ENCODE measurements at regions not wholly inside any gene's neighbourhood (a gene's known extent, or its start where the extent isn't known, plus 50 kb on each side); places are given as distances from the start of the nearest gene placed in this dataset.

GRCh38 chr6:98581705-98582104 lies 252.7 kb upstream of the POU3F2 start:
- no peak for DNase-seq

GRCh38 chr6:98583506-98583905 lies 250.9 kb upstream of the POU3F2 start:
- no peak for DNase-seq

DNA sequence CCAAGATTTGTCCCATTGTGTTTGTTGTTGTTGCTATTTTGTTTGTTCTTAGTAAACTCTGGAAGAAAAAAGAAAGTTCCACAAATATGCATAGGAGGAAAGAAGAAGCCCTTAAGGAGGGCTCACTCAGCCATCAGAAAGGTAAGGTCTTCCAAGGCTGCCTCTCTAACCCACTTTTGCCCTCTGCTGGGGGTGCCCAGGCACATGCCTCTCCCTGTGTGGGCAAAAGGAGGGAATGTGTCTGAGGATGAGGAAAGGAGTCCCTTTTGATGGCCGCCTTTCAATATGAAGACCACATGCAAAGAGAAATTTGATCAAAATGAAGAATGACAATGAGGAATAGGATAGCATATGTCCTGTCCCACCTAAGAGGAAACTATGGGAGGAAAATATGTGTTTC lies 248.2 kb upstream of the POU3F2 start:
- no peak for DNase-seq

DNA sequence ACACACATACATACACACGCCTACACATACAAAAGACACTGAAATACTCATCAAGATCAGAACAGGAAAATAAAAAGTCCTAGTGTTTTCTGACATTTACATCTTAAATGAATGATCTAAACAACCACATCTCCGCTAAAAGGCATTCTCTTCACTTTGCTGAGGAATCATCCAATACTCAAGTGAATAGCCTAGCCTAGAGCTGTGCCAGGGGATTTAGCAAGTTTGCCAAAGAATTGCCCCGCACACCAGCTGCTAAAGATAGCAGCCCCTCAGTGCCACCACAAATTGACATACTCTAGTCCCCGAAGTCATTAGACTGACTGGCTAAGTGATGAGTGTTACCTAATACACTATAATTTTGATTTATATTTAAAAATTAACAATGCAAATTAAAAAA lies 246.8 kb upstream of the POU3F2 start:
- DNase-seq: no peak

DNA sequence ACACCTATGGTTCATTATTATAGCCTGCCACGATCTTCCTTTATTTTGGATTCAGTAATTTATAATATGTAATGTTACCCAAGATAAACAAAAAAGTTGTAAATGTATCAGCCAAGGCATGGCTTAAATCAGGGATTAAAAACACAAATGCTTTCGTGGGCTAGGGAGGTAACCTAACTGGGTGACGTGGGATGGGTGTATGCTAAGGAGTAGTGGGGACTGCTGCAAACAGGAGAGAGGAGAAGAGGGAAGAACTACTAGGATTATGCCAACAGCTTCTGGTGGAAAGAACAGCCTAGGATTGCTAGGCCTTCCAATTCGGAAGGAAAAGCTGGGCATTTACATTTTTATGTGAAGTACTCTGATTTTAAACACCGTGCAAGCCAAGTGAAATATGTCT lies 244.8 kb upstream of the POU3F2 start:
- DNase-seq: no peak

GRCh38 chr6:98590136-98590681 lies 244.2 kb upstream of the POU3F2 start:
- no peak for DNase-seq

DNA sequence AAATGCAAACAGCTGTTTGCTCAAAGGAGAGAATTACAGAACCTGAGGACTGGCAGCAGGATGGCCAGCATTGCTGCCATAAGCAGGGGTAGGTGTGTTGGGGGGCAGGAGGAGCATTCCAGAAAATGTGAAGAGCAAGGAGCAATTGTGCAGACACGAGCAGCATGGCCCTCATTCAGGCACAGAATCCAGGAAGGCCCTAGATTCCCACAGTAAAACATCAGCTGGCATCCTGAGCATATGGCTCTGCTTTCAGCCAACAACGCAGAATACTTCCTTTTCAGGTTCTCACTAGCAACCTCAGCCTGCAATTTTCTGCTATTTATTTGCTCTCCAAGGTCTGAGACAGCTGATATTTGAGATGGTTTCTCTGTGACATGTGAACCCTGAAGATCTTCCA lies 243.4 kb upstream of the POU3F2 start:
- no peak for DNase-seq

DNA sequence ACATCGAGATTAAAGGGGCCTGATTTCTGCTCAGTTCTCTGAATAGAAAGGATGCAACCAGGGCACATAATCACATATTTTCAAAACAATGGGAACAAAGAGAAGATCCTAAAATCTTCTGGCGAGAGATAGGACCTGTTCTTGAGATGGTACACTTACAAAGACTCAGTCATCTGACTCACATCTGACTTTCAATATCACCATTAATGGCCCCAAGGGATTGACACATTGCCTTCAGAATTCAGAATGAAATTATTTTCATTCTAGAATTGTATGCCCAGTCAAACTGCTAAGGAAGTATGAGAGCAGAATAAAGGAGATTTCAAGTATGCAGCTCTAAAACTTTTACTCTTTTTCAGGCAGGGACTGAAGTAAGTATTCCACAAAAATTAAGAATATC lies 240.7 kb upstream of the POU3F2 start:
- no peak for DNase-seq

- no peak for DNase-seq
Measured at GRCh38 chr6:98601716-98602115, 232.7 kb upstream of the POU3F2 start.

DNA sequence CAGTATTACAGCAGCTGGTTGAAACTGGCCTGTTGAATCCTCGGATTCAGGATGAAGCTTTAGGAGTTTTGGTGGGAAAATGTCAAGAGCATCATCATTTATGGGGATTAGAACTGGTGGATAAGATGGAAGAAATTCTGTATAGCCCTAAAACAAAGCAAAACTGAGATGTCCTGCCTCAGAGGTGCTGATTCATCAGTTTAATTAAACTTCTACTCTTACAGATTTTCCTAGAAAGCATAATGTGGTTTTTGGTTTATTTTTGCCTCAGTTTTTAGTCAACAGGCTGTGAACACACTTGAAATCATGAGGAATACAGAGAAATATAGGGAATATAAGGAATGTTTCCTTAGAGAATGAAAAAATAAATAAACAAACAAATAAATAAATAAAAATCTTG lies 228.7 kb upstream of the POU3F2 start:
- DNase-seq: no peak

GRCh38 chr6:98627129-98627775 lies 207.1 kb upstream of the POU3F2 start:
- DNase-seq: no peak

DNA sequence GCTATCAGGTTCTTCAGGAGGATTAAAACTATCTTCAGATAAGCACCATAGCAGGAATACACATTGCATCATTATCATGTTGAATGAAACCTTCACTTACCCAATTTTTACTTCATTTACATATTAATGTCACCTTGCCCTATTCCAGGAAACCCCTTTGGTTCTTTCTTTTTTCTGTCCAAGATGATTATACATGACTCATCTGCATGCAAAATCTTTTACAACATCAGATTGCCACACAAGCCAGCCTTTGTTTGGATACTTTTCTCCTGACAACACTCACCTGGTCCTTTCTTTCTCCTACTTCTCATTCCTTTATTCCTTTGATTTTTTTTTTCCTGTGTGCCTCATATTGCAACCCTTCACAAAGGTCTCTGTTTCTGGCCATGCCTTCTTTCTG lies 200.5 kb upstream of the POU3F2 start:
- no peak for DNase-seq

DNA sequence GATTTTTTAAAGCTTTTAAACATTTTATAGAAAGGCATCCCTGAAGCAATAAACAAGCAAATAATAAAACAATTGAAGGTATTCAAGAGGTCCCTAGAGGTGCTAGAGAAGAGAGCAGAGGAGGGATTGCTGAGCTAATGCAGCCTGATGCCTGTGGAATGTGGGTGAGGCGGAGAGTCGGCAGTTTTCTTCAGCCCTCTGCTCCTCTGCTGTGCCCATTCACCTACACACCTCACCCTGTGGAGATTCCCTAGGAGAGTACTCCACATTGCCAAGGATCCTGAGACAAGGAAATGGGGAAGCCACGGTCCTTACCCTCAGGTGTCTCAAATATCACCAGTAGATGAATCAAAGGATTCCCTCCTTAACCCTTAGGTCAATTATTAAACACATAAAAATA lies 199.8 kb upstream of the POU3F2 start:
- no peak for DNase-seq

DNA sequence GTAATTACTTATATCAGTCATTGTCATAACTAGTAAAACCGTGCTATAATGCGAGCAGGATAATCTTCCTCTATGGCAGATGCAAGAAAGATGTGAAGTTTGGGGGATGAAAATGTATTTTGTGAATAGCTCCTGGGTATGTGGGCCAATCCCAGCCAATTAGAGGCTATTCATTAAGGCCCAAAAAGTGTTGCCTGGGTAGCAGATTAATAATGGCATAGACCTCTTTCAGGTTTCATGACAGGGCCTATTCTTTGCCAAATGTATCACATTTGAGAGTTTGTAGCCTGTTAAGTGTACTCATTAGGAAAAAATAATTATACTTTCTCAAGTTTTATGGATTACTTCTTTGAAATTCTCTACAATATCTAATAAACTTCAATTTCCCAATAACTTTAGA lies 199.2 kb upstream of the POU3F2 start:
- no peak for DNase-seq

DNA sequence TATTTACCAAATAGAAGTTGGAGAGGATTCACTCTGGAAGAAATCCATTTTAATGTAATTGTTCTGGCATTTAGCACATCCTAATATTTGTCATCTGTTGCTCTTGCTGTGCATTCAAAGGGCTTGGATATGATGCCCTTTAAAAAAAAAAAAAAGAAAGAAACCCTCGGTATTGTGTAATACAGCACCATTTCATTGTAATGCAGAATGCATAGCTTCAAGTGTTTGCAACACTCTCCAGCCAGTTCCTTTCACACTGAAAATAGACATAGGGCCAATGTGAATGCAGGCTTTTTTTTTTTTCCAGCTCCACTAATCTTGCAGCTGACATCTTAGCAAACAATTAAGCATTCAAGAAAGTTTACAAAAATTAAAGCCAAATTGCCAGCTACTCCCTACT lies 197.4 kb upstream of the POU3F2 start:
- no peak for DNase-seq

DNA sequence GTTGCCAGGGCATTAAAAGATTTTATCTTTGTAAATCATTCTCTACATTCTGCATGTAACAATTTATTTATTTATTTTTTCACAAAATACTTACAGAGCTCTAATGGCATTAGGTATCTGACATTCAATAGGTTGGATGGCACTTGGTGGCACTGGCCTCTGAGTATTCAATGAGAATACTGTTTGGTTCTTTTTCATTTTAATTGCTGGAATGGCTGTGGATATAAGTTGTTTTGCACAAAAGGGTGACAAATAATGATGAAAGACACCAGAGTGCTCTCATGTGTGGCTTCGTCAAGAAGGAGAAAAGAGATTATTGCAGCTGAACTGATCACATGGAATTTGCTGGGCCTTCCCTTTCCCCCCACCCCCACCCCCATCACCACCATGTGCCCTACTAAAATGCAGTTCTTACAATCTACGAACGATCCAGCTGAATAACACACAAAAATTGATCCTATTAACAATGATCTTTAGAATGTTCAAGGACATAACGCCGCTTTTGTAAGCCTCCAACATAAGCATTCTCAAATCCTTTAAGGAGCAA lies 195.2 kb upstream of the POU3F2 start:
- no peak for DNase-seq

- DNase-seq: no peak
Measured at GRCh38 chr6:98640366-98640765, 194.0 kb upstream of the POU3F2 start.

- no peak for DNase-seq
Measured at GRCh38 chr6:98641949-98642719, 192.2 kb upstream of the POU3F2 start.

- no peak for DNase-seq
Measured at GRCh38 chr6:98644063-98644462, 190.3 kb upstream of the POU3F2 start.

- DNase-seq: no peak
Measured at GRCh38 chr6:98648211-98648914, 186.0 kb upstream of the POU3F2 start.

- DNase-seq: no peak
Measured at GRCh38 chr6:98650941-98651340, 183.4 kb upstream of the POU3F2 start.

DNA sequence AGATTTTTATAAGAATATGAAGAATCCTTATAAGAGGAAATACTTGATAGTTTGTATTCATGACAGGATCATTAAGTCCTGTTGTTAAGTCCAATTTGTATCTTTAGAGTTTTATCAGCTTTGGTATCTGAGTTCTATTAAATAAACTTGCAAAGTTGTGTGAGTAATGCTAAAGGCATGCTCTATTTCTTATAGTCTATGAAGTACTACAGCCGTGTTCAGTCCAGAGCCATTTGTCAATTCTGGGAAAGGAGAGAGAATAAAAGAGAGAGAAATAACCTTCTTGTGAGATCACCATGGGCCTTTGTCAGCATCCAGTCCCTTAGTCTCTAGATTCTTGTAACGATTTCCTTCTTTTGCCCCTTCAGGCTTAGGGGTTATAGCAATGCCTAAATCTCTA lies 181.2 kb upstream of the POU3F2 start:
- DNase-seq: no peak

GRCh38 chr6:98657764-98658163 lies 176.6 kb upstream of the POU3F2 start:
- DNase-seq: no peak

- no peak for DNase-seq
Measured at GRCh38 chr6:98669371-98669770, 165.0 kb upstream of the POU3F2 start.

Data from NCI-H1417 treated with DMSO at 0.1 percent for 48 hours (cell line).